ENCODE measurements at regions not wholly inside any gene's neighbourhood (a gene's known extent, or its start where the extent isn't known, plus 50 kb on each side); places are given as distances from the start of the nearest gene placed in this dataset.

- no peak for TF ChIP-seq CTCF (IDR thresholded peaks at IDR 0.05; ENCODE audit: extremely low read depth in 1 of 2, insufficient read depth in 1 of 2, low read depth in 1 of 2, low read length in 2 of 2)
- TF ChIP-seq JUN (IDR thresholded peaks at IDR 0.05; ENCODE audit: borderline replicate concordance, insufficient read depth, insufficient read length, low read depth): no peak
Measured at GRCh38 chr14:86022031-86022629, 492.2 kb downstream of the FLRT2 start.
